HEK293T (cell line): ENCODE measurements at regions not wholly inside any gene's neighbourhood (a gene's known extent, or its start where the extent isn't known, plus 50 kb on each side); places are given as distances from the start of the nearest gene placed in this dataset.

ENCODE experiments used
- CTCF ChIA-PET: fragments of 350-600 bp; formaldehyde crosslinking; extraction: SDS; loops from one replicate; lab custom pipeline; 2021; ENCODE audit warnings: antibody characterized with exemption, inconsistent platforms; lab: Yijun Ruan, JAX
- POLR2A ChIA-PET: fragments of 350-600 bp; formaldehyde crosslinking; extraction: SDS; loops from one replicate; lab custom pipeline; 2020; ENCODE audit warnings: antibody characterized with exemption, inconsistent platforms; lab: Yijun Ruan, JAX
- DNase-seq: peaks from one replicate; pipeline ENCODE4 v3.0.0; 2012; ENCODE audit warnings: mixed read lengths; ENCODE audit errors: extremely low spot score
- ARNT ChIP-seq: fragments of 450-650 bp; IDR thresholded peaks from 2 replicates; pipeline ENCODE4 v1.6.1; 2017; ENCODE audit warnings: mild to moderate bottlenecking
- BHLHE40 ChIP-seq: fragments of 450-650 bp; IDR thresholded peaks from 2 replicates; pipeline ENCODE4 v1.6.1; 2016; ENCODE audit warnings: mild to moderate bottlenecking, moderate library complexity, borderline replicate concordance
- CTBP1 ChIP-seq: fragments of 450-650 bp; IDR thresholded peaks from 2 replicates; pipeline ENCODE4 v1.6.1; 2016; ENCODE audit warnings: borderline replicate concordance
- ELF4 ChIP-seq: fragments of 450-650 bp; IDR thresholded peaks from 2 replicates; pipeline ENCODE4 v1.6.1; 2017; ENCODE audit warnings: antibody characterized with exemption
- FOXA1 ChIP-seq: fragments of 450-650 bp; IDR thresholded peaks from 2 replicates; pipeline ENCODE4 v1.6.1; 2016; ENCODE audit warnings: mild to moderate bottlenecking
- FOXK2 ChIP-seq: fragments of 450-650 bp; IDR thresholded peaks from 2 replicates; pipeline ENCODE4 v1.6.1; 2016; ENCODE audit warnings: mild to moderate bottlenecking
- FOXM1 ChIP-seq: fragments of 450-650 bp; IDR thresholded peaks from 2 replicates; pipeline ENCODE4 v1.6.1; 2017; ENCODE audit warnings: mild to moderate bottlenecking, borderline replicate concordance
- HDGF ChIP-seq: fragments of 450-650 bp; IDR thresholded peaks from 2 replicates; pipeline ENCODE4 v1.6.1; 2017; ENCODE audit warnings: antibody characterized with exemption, borderline replicate concordance
- L3MBTL2 ChIP-seq: fragments of 450-650 bp; conservative IDR thresholded peaks from 2 replicates; pipeline ENCODE4 v1.6.1; 2016; ENCODE audit warnings: mild to moderate bottlenecking
- LEF1 ChIP-seq: fragments of 450-650 bp; IDR thresholded peaks from 2 replicates; pipeline ENCODE4 v1.6.1; 2017; ENCODE audit warnings: mild to moderate bottlenecking, borderline replicate concordance
- NFRKB ChIP-seq: fragments of 450-650 bp; IDR thresholded peaks from 2 replicates; pipeline ENCODE4 v1.6.1; 2016; ENCODE audit warnings: mild to moderate bottlenecking, moderate library complexity
- SP1 ChIP-seq: fragments of 450-650 bp; IDR thresholded peaks from 2 replicates; pipeline ENCODE4 v1.6.1; 2017
- SUZ12 ChIP-seq: fragments of 450-650 bp; IDR thresholded peaks from 2 replicates; pipeline ENCODE4 v1.6.1; 2016; ENCODE audit warnings: mild to moderate bottlenecking
- TARDBP ChIP-seq: fragments of 450-650 bp; IDR thresholded peaks from 2 replicates; pipeline ENCODE4 v1.6.1; 2016
- ZNF384 ChIP-seq: fragments of 450-650 bp; IDR thresholded peaks from 2 replicates; pipeline ENCODE4 v1.6.1; 2016
- TF ChIP-seq, protein P1 (sequence below): fragments of 450-650 bp; IDR thresholded peaks from 2 replicates; pipeline ENCODE4 v1.6.1; 2016

GRCh38 chr16:16797239-16797638 is 418.3 kb downstream of the NPIPA7 start:
- ChIA-PET CTCF (no interaction called here), POLR2A (no interaction called here)
- no peak for DNase-seq
- TF ChIP-seq HDGF: no peak
- no peak for TF ChIP-seq ARNT
- no peak for TF ChIP-seq SP1
- no peak for TF ChIP-seq BHLHE40
- TF ChIP-seq ELF4: no peak
- no peak for TF ChIP-seq L3MBTL2
- TF ChIP-seq SUZ12: no peak
- no peak for TF ChIP-seq TARDBP
- no peak for TF ChIP-seq LEF1
- TF ChIP-seq ZNF384: no peak
- TF ChIP-seq FOXA1: no peak
- TF ChIP-seq FOXM1: no peak
- TF ChIP-seq, protein P1, sequence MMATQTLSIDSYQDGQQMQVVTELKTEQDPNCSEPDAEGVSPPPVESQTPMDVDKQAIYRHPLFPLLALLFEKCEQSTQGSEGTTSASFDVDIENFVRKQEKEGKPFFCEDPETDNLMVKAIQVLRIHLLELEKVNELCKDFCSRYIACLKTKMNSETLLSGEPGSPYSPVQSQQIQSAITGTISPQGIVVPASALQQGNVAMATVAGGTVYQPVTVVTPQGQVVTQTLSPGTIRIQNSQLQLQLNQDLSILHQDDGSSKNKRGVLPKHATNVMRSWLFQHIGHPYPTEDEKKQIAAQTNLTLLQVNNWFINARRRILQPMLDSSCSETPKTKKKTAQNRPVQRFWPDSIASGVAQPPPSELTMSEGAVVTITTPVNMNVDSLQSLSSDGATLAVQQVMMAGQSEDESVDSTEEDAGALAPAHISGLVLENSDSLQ: no peak
- no peak for TF ChIP-seq FOXK2
- no peak for TF ChIP-seq CTBP1
- no peak for TF ChIP-seq NFRKB

- DNase-seq: no peak
- ChIA-PET POLR2A (no interaction called here), CTCF (no interaction called here)
- TF ChIP-seq FOXK2 (no peak), NFRKB (no peak), FOXA1 (no peak), BHLHE40 (no peak), ELF4 (no peak), SUZ12 (no peak), SP1 (no peak), ZNF384 (no peak), HDGF (no peak), L3MBTL2 (no peak), FOXM1 (no peak), TARDBP (no peak), LEF1 (no peak), ARNT (no peak)
- TF ChIP-seq, protein P1: no peak
These were observed 419.6 kb downstream of the NPIPA7 start for GRCh38 chr16:16798504-16798903.

- TF ChIP-seq FOXK2 (no peak), ZNF384 (no peak), HDGF (no peak), ELF4 (no peak), L3MBTL2 (no peak), SP1 (no peak), BHLHE40 (no peak), LEF1 (no peak), FOXA1 (no peak)
- ChIA-PET CTCF (no interaction called here), POLR2A (no interaction called here)
- DNase-seq: no peak
These were observed 426.9 kb downstream of the NPIPA7 start for GRCh38 chr16:16805809-16806208.

GRCh38 chr16:16815641-16816040 is 436.7 kb downstream of the NPIPA7 start:
- ChIA-PET CTCF (no interaction called here), POLR2A (no interaction called here)
- no peak for DNase-seq
- no peak for TF ChIP-seq ZNF384
- no peak for TF ChIP-seq FOXM1
- TF ChIP-seq CTBP1: no peak
- TF ChIP-seq ELF4: no peak
- TF ChIP-seq LEF1: no peak
- TF ChIP-seq L3MBTL2: no peak
- TF ChIP-seq FOXA1: no peak
- TF ChIP-seq SUZ12: no peak
- no peak for TF ChIP-seq ARNT
- TF ChIP-seq TARDBP: no peak
- no peak for TF ChIP-seq FOXK2
- no peak for TF ChIP-seq NFRKB
- no peak for TF ChIP-seq HDGF
- TF ChIP-seq BHLHE40: no peak
- TF ChIP-seq SP1: no peak
- TF ChIP-seq, protein P1: no peak

DNA sequence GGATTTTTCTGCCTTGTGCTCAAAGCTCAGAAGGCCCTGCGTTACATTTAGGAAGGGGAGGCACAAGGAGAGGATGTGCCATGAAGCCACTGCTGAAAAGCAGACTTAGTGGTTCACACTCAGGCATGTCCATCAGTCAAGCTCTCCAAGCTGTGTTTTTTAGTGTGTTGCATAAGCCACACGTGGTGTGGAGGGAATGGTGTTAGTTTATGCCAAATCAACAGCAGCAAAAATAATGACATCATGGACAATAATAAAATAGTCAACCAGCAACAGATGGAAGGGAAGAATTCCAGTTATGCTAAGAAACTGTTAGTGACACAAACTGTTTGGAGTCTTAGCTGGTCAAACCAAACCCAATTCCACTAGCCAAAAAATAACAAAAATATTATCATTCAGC is 438.3 kb downstream of the NPIPA7 start:
- TF ChIP-seq L3MBTL2 (no peak), HDGF (no peak), ARNT (no peak), FOXK2 (no peak), CTBP1 (no peak), BHLHE40 (no peak), LEF1 (no peak), TARDBP (no peak), ELF4 (no peak), ZNF384 (no peak), SUZ12 (no peak), NFRKB (no peak)
- CTCF ChIA-PET: no interaction called here
- POLR2A ChIA-PET: no interaction called here
- DNase-seq: no peak

- TF ChIP-seq L3MBTL2 (no peak), LEF1 (no peak), ZNF384 (no peak), HDGF (no peak), SP1 (no peak), NFRKB (no peak), CTBP1 (no peak), SUZ12 (no peak), FOXA1 (no peak), FOXK2 (no peak), ELF4 (no peak), TARDBP (no peak)
- TF ChIP-seq, protein P1: no peak
- CTCF ChIA-PET: no interaction called here
- DNase-seq: no peak
- POLR2A ChIA-PET: no interaction called here
These were observed 442.3 kb downstream of the NPIPA7 start for GRCh38 chr16:16821261-16821660.
